ENCODE measurements at regions not wholly inside any gene's neighbourhood (a gene's known extent, or its start where the extent isn't known, plus 50 kb on each side); places are given as distances from the start of the nearest gene placed in this dataset.
A peak's percentile ranks its signal among the peaks of the same experiment; 100 is the strongest.
"Not testable (repeated sequence)": the region's sequence is repeated elsewhere in the genome, so short reads cannot be mapped to it uniquely, and the experiment has no call there.

- no peak for DNase-seq
Observed at GRCh38 chrX:65451663-65452062, 82.9 kb downstream of the LAS1L start.

GRCh38 chrX:65420154-65420553 is 114.4 kb downstream of the LAS1L start:
- no peak for DNase-seq

- not testable (repeated sequence) for DNase-seq
Observed at GRCh38 chrX:65407662-65408061, 126.9 kb downstream of the LAS1L start.

- no peak for DNase-seq
Observed at GRCh38 chrX:65407157-65407626, 127.4 kb downstream of the LAS1L start.

- peak in 1 of 4 experiments; percentile 1 for DNase-seq
Observed at GRCh38 chrX:65406532-65406931, 128.1 kb downstream of the LAS1L start.

GRCh38 chrX:65392284-65392683 is 142.3 kb downstream of the LAS1L start:
- no peak for DNase-seq

GRCh38 chrX:65389120-65389519 is 145.5 kb downstream of the LAS1L start:
- not testable (repeated sequence) for DNase-seq
